ENCODE measurements at regions not wholly inside any gene's neighbourhood (a gene's known extent, or its start where the extent isn't known, plus 50 kb on each side); places are given as distances from the start of the nearest gene placed in this dataset.
"Not testable (repeated sequence)": the region's sequence is repeated elsewhere in the genome, so short reads cannot be mapped to it uniquely, and the experiment has no call there.

DNA sequence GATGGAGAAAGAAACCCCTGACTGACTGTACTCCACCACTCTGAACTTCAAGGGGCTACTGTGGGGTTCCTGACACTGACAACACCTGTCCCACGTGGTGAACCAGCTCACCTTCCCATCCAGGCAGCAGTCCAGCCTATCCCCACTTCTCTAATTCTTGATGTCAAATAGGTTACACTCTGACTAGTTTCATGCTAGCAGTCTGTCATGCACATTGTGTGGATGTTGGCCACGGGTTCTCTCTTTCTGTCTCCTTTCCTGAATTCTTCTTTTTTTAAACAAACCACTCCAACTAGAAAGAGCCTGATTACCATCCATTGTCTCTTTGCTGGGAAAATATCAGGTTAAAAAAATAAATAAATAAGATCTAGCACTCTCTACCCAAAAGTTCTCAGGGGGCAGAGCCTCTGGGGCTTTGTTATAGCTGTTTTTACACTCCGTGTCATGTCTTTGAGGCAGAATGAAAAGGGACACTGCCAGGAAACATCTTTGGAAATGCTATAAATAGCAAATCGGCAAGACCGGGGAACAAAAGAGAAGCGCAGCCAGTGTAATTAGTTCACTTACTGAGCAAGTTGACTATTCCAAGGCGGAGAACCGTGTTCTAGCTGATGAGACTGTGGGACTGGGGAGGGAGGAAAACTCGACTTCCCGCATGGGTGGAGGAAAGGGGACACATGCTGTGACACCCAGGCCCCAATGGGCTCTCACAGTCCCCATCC lies 356.1 kb downstream of the OMA1 start:
- no peak for DNase-seq (ENCODE audit: low read depth)

DNA sequence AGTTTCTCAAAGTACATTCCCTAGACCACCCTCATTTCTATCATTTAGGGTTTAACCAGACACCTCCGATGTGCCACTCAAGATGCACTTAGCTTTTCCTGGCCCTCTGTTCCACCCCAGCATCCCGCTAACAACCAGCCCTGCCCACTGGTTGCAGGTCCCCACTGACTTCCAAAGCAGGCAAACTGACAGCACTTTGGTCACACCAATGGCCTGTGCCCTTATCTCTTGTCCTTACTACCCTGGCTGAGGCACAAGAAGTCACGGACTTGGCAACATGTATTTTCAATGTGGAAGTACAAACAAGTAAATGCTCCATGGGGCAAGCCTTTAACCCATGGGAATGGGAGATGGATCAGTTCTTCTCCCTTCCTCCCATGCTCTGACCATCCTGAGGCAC lies 357.1 kb downstream of the OMA1 start:
- DNase-seq (ENCODE audit: low read depth), result no peak

GRCh38 chr1:58183286-58183685 lies 363.2 kb downstream of the OMA1 start:
- DNase-seq (ENCODE audit: low read depth), result no peak

GRCh38 chr1:58180537-58180936 lies 366.0 kb downstream of the OMA1 start:
- no peak for DNase-seq (ENCODE audit: low read depth)

GRCh38 chr1:58169160-58169559 lies 377.4 kb downstream of the OMA1 start:
- not testable (repeated sequence) for DNase-seq (ENCODE audit: low read depth)

DNA sequence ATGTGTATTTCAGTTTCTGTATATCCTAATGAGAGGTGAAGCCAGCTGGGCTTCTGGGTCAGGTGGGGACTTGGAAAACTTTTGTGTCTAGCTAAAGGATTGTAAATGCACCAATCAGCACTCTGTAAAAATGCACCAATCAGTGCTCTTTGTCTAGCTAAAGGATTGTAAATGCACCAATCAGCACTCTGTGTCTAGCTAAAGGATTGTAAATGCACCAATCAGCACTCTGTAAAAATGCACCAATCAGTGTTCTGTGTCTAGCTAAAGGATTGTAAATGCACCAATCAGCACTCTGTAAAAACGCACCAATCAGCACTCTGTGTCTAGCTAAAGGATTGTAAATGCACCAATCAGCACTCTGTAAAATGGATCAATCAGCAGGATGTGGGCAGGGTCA lies 379.4 kb downstream of the OMA1 start:
- not testable (repeated sequence) for DNase-seq (ENCODE audit: low read depth)

- DNase-seq (ENCODE audit: low read depth), result no peak
Observed at GRCh38 chr1:58166417-58166816, 380.1 kb downstream of the OMA1 start.

DNA sequence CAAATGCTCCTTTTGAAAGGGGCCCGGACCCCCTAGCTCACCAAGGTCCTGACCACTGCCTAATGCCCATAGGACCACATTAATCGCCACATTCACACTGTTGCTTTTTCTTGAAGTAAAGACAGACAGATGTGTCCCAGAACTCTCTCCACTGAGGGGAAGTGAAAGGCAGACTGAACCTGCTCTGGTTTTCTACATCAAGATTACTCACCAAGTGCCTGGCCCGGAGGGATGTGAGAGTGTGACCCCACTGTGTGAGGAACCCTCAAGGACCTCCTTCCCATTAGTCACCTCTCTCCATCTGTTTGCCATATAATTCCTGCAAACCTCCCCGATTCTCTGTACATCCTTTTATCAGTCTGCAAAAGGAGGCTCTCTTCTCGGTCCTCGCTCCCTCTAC lies 381.5 kb downstream of the OMA1 start:
- no peak for DNase-seq (ENCODE audit: low read depth)

DNA sequence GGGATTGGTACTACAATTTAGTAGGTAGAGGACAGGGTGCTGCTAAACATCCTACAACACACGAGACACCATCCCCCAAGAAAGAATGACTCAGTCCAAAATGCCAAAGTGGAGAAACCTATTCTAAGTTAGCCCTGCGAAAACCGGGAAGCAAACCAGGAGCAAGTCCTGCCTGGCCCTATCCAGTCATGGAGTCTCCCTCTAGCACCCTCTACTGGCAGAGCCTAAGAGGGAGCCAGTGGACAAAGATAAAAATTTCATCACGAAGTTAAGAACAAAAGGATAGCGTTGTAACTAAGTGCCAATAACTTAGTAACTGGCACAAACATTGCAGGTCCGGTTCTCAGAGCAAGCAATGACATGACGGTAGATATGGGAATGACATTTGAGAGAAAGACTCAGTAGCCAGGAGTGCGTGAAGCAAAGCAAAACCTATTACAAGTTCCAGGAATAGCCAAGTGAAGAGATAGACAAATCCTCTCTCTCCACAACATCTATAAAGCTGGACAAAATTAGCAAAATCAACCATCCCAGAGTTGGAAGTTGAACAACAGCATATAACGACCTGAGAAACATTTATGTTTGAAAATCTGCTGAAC lies 383.5 kb downstream of the OMA1 start:
- DNase-seq (ENCODE audit: low read depth), result no peak

- DNase-seq (ENCODE audit: low read depth), result no peak
Observed at GRCh38 chr1:58159434-58159830, 387.1 kb downstream of the OMA1 start.

DNA sequence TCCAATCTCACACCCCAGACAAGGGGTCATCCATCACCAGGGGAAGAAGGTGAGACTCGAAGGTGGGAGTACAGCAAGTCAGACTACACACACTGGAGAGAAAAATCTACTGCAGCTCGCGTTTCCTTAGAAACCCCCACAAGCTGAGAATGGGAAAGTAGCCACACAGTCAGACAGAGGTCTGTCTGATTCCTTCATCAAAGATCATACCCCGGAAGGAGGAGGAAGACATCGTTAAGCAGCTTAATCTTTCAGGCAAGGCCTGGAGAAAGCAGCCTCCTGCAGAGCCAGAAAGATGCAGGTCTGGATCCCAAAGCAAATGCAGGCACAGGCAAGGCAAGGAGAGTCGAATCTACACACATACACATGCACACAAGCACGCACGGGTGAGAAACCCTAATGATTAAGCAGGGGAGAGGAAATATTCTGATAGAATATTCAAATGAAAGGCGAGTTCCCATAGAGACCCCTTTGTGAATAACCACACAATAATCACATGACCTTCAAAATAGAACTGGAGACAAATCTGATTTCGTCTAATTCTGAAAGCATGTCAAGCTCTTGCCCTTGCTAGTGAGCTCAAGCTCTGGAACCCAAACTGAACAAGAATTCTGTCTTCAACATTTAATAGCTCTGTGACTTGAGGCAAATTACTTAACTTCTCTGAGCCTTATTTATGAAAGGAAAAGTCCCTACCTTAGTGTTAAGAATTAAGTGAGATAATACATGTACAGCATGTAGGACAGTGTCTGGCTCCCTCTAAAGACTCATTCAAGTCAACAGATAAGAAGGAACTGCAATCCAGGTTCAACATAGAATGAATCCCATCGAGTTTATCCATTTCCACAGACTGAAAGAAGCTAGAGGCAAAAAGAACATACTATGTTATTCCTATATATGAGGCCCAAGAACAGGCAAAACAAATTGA lies 387.8 kb downstream of the OMA1 start:
- no peak for DNase-seq (ENCODE audit: low read depth)

DNA sequence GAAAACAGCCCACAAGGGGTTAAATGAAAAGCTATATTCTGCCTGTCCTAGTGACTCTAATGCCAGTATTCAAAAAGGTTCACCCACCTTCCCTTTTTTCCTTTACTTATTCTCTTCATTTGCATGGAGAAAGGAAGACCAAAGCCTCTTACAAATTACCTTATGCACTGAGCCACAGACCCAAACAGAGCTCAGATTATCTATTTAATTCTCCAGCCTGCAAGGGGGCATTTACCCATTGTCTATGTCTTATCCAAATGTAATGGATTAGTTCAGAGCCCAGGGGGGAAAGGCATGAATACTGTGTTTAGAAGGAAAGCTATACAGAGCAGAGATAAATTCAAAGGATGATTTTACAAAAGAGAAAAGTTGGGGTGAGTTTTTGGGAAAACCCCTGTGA lies 388.5 kb downstream of the OMA1 start:
- DNase-seq (ENCODE audit: low read depth), result no peak

GRCh38 chr1:58157256-58157655 lies 389.3 kb downstream of the OMA1 start:
- DNase-seq (ENCODE audit: low read depth), result no peak

DNA sequence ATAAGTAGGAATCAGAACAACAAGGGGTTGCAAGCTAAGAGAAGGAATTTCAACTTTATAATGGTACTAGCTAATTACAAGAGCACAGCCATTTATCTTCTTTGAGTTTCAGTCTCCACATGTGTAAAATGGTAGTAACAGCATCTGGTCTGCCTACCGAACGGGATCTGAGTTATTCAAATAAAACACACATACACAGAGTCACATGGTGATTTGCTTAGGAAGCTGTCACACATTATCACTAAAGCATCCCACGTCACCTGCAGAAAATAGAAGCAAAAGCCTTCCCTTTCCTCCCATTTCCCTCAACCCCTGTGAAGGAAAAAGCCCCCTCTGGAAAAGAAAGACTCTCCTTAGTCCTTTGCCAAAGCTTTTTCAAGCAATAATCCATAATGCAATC lies 389.7 kb downstream of the OMA1 start:
- no peak for DNase-seq (ENCODE audit: low read depth)

- no peak for DNase-seq (ENCODE audit: low read depth)
Observed at GRCh38 chr1:58156124-58156468, 390.4 kb downstream of the OMA1 start.

DNA sequence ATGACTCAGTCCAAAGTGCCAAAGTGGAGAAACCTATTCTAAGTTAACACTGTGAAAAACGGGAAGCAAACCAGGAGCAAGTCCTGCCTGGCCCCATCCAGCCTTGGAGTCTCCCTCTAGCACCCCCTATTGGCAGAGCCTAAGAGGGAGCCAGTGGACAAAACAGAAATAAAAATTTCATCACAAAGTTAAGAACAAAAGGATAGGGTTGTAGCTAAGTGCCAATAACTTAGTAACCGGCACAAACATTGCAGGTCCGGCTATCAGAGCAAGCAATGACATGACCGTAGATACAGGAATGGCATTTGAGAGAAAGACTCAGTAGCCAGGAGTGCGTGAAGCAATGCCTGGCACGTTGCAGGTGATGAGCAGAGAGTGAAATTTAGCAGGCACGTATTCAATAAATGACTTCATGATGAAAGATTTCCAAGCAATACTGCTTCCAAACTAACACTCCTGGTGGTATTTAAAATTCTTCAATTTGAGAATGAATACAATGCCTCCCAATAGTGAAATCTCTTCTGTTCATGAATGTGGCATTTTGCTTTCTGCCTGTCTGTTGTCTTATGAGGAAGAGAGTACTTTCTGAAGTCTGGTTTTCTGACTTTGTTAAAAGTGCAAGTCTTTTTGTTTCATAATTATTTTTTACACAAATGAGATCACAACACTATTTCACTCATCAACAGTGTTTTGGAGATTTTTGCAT lies 391.0 kb downstream of the OMA1 start:
- DNase-seq (ENCODE audit: low read depth), result no peak

DNA sequence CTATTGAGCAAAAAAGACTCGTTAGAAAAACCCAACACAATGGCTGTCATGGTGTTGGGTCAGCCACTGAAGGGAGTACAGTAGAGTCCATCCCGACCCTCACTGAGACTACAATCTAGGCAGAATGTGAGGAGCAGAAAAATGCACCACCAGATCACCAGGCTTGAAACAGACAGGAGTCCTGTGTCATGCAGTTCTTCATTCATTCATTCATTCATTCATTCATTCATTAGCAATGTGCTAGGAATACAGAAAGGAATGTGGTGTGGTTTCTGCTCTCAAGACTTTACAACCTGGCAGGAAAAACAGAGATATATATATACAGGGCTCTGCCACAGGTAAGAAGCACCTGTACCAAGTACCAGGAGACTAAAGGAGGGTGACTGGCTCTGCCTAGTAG lies 392.3 kb downstream of the OMA1 start:
- DNase-seq (ENCODE audit: low read depth), result no peak

GRCh38 chr1:58152697-58153096 lies 393.8 kb downstream of the OMA1 start:
- DNase-seq (ENCODE audit: low read depth), result no peak

- no peak for DNase-seq (ENCODE audit: low read depth)
Observed at GRCh38 chr1:58149271-58149812, 397.2 kb downstream of the OMA1 start.

DNA sequence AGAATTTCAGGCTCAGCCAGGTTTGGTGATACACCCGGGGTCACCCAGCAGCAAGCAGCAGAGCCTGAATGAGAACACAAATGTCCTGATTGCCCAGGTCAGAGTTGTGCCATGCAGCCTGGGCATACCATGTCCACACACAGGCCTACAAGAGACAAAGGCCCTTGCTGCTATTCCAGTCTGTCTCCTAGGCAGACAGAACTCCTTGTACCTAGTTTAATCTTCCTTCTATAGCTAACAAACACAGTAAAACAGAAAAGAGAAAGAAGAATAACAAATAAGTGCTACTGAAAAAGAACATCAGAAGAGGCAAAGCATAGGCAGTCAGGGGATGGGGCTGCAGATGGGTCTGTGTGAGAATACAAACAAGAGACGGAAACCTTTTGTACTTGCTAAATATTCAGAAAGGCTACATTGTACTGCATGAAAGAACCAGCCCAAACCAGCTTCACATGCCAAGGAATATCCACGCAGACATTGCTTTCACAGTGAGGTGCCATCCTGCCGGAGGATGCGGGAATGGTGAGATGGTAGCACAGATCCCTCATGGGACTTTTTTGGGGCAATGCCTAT lies 401.7 kb downstream of the OMA1 start:
- DNase-seq (ENCODE audit: low read depth), result no peak

- no peak for DNase-seq (ENCODE audit: low read depth)
Observed at GRCh38 chr1:58143972-58144697, 402.4 kb downstream of the OMA1 start.

Measured in activated T-cell treated with anti-CD3 and anti-CD28 coated beads for 48 hours (primary cell).